K562 (cell line): ENCODE measurements at regions not wholly inside any gene's neighbourhood (a gene's known extent, or its start where the extent isn't known, plus 50 kb on each side); places are given as distances from the start of the nearest gene placed in this dataset.
"Not testable (repeated sequence)": the region's sequence is repeated elsewhere in the genome, so short reads cannot be mapped to it uniquely, and the experiment has no call there.

Source experiments
- BRD9 ChIP-seq: fragments of 450-650 bp; IDR thresholded peaks from 2 replicates; pipeline ENCODE4 v1.6.1; 2018; ENCODE audit warnings: low read depth; ENCODE audit not compliant: partially characterized antibody
- CREB1 ChIP-seq, 2 experiments: sonication (generic) in 1 of 2; formaldehyde crosslinking in 1 of 2; IDR thresholded peaks; 2 replicates each; pipeline versions ENCODE4 v1.6.1 to v1.8.0; 2012 to 2022; ENCODE audit warnings: inconsistent platforms in 1 of 2, mild to moderate bottlenecking in 1 of 2, missing genetic modification reagents in 1 of 2, moderate library complexity in 1 of 2
- CXXC5 ChIP-seq: fragments of 250-450 bp; sonication (Bioruptor Pico); IDR thresholded peaks from 2 replicates; pipeline ENCODE4 v1.8.0; 2022; ENCODE audit warnings: inconsistent platforms, mild to moderate bottlenecking, moderate library complexity
- DIDO1 ChIP-seq: fragments of 450-650 bp; IDR thresholded peaks from 2 replicates; pipeline ENCODE4 v1.6.1; 2016; ENCODE audit warnings: low read depth, missing biosample characterization, missing genetic modification characterization
- GTF2E2 ChIP-seq: fragments of 200-800 bp; sonication (Bioruptor generic); IDR thresholded peaks from 2 replicates; pipeline ENCODE4 v1.6.1; 2016; ENCODE audit warnings: missing genetic modification characterization, missing compliant biosample characterization
- GTF2F1 ChIP-seq: IDR thresholded peaks from 2 replicates; pipeline ENCODE4 v1.6.1; 2011; ENCODE audit warnings: low read depth, low read length, improper control_type of control experiment
- HDAC3 ChIP-seq: fragments of 450-650 bp; IDR thresholded peaks from 2 replicates; pipeline ENCODE4 v1.6.1; 2018; ENCODE audit warnings: borderline replicate concordance, mild to moderate bottlenecking, moderate library complexity; ENCODE audit not compliant: partially characterized antibody
- KDM4B ChIP-seq, 2 experiments: fragments of 450-650 bp in 1 of 2; sonication (generic) in 1 of 2; IDR thresholded peaks; 2 replicates each; pipeline ENCODE4 v1.6.1; 2016 to 2017; ENCODE audit warnings: borderline replicate concordance in 2 of 2, antibody characterized with exemption in 1 of 2, low read depth in 1 of 2, mild to moderate bottlenecking in 1 of 2
- LEF1 ChIP-seq: fragments of 450-650 bp; IDR thresholded peaks from 2 replicates; pipeline ENCODE4 v1.6.1; 2016; ENCODE audit warnings: mild to moderate bottlenecking
- ZNF41 ChIP-seq: fragments of 250-450 bp; sonication (Bioruptor Pico); conservative IDR thresholded peaks from 2 replicates; pipeline ENCODE4 v1.4.0; 2020; ENCODE audit warnings: mild to moderate bottlenecking
- TF ChIP-seq, protein P1 (sequence below): fragments of 450-650 bp; IDR thresholded peaks from 2 replicates; pipeline ENCODE4 v1.6.1; 2018; ENCODE audit not compliant: partially characterized antibody
- TF ChIP-seq, protein P2 (sequence below): fragments of 450-650 bp; IDR thresholded peaks from 2 replicates; pipeline ENCODE4 v1.6.1; 2016
- TF ChIP-seq, protein P3 (sequence below), 2 experiments: fragments of 450-650 bp in 1 of 2; sonication (generic) in 1 of 2; formaldehyde crosslinking in 1 of 2; IDR thresholded peaks; 2 replicates each; pipeline versions ENCODE4 v1.7.1 to v1.9.0; 2016 to 2022; ENCODE audit warnings: inconsistent platforms in 1 of 2, mild to moderate bottlenecking in 1 of 2, missing genetic modification reagents in 1 of 2

DNA sequence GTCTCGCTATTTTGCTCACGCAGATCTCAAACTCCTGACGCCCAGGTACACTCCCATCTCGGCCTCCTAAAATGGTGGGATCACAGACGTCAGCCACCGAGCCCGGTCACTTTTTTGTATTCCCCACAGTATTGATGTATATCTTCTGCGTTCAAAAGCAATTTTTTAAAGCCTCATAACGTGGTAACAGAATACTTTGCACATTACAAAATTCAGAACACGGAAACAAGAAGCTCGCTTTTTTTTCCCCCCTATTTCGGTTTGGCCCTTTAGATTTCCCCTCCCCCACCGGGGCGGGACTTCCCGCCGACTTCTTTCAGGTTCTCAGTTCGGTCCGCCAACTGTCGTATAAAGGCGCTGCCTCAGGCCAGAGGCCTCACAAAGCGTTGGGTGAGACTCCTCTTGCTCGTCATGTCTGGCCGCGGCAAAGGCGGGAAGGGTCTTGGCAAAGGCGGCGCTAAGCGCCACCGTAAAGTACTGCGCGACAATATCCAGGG lies 88.4 kb downstream of the OR2B2 start (continued):
- TF ChIP-seq, protein P1, sequence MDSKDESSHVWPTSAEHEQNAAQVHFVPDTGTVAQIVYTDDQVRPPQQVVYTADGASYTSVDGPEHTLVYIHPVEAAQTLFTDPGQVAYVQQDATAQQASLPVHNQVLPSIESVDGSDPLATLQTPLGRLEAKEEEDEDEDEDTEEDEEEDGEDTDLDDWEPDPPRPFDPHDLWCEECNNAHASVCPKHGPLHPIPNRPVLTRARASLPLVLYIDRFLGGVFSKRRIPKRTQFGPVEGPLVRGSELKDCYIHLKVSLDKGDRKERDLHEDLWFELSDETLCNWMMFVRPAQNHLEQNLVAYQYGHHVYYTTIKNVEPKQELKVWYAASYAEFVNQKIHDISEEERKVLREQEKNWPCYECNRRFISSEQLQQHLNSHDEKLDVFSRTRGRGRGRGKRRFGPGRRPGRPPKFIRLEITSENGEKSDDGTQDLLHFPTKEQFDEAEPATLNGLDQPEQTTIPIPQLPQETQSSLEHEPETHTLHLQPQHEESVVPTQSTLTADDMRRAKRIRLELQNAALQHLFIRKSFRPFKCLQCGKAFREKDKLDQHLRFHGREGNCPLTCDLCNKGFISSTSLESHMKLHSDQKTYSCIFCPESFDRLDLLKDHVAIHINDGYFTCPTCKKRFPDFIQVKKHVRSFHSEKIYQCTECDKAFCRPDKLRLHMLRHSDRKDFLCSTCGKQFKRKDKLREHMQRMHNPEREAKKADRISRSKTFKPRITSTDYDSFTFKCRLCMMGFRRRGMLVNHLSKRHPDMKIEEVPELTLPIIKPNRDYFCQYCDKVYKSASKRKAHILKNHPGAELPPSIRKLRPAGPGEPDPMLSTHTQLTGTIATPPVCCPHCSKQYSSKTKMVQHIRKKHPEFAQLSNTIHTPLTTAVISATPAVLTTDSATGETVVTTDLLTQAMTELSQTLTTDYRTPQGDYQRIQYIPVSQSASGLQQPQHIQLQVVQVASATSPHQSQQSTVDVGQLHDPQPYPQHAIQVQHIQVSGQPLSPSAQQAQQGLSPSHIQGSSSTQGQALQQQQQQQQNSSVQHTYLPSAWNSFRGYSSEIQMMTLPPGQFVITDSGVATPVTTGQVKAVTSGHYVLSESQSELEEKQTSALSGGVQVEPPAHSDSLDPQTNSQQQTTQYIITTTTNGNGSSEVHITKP: peak; percentile 99
- TF ChIP-seq, protein P2, sequence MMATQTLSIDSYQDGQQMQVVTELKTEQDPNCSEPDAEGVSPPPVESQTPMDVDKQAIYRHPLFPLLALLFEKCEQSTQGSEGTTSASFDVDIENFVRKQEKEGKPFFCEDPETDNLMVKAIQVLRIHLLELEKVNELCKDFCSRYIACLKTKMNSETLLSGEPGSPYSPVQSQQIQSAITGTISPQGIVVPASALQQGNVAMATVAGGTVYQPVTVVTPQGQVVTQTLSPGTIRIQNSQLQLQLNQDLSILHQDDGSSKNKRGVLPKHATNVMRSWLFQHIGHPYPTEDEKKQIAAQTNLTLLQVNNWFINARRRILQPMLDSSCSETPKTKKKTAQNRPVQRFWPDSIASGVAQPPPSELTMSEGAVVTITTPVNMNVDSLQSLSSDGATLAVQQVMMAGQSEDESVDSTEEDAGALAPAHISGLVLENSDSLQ: peak; percentile 33; the same call in 1 of the 2 replicates
- peak in 1 of 2 experiments; percentile 64; a peak in 2 of 4 replicates for TF ChIP-seq KDM4B (IDR thresholded peaks at IDR 0.05; ENCODE audit: borderline replicate concordance in 2 of 2, low read depth in 1 of 2)
- peak; percentile 96; the same call in 1 of the 2 replicates for TF ChIP-seq GTF2E2 (tag)
- TF ChIP-seq LEF1: peak; percentile 44; the same call in 1 of the 2 replicates
- not testable (repeated sequence) for TF ChIP-seq CREB1 (IDR thresholded peaks at IDR 0.05)
- peak; percentile 24; the same call in 1 of the 2 replicates for TF ChIP-seq CREB1 (CRISPR knock-in tag; IDR thresholded peaks at IDR 0.05)
- TF ChIP-seq BRD9: peak; percentile 90
- peak; percentile 70; the same call in 1 of the 2 replicates for TF ChIP-seq GTF2F1
- 0 out of 2 replicates have a peak, but pooled peaks have one; percentile 27 for TF ChIP-seq ZNF41
- TF ChIP-seq, protein P3, sequence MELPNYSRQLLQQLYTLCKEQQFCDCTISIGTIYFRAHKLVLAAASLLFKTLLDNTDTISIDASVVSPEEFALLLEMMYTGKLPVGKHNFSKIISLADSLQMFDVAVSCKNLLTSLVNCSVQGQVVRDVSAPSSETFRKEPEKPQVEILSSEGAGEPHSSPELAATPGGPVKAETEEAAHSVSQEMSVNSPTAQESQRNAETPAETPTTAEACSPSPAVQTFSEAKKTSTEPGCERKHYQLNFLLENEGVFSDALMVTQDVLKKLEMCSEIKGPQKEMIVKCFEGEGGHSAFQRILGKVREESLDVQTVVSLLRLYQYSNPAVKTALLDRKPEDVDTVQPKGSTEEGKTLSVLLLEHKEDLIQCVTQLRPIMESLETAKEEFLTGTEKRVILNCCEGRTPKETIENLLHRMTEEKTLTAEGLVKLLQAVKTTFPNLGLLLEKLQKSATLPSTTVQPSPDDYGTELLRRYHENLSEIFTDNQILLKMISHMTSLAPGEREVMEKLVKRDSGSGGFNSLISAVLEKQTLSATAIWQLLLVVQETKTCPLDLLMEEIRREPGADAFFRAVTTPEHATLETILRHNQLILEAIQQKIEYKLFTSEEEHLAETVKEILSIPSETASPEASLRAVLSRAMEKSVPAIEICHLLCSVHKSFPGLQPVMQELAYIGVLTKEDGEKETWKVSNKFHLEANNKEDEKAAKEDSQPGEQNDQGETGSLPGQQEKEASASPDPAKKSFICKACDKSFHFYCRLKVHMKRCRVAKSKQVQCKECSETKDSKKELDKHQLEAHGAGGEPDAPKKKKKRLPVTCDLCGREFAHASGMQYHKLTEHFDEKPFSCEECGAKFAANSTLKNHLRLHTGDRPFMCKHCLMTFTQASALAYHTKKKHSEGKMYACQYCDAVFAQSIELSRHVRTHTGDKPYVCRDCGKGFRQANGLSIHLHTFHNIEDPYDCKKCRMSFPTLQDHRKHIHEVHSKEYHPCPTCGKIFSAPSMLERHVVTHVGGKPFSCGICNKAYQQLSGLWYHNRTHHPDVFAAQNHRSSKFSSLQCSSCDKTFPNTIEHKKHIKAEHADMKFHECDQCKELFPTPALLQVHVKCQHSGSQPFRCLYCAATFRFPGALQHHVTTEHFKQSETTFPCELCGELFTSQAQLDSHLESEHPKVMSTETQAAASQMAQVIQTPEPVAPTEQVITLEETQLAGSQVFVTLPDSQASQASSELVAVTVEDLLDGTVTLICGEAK (IDR thresholded peaks at IDR 0.05): peak; percentile 69
- TF ChIP-seq, protein P3 (CRISPR knock-in tag; IDR thresholded peaks at IDR 0.05): not testable (repeated sequence)
- peak; percentile 46 for TF ChIP-seq HDAC3
- TF ChIP-seq DIDO1 (tag): 0 out of 2 replicates have a peak, but pooled peaks have one; percentile 23
- TF ChIP-seq CXXC5 (CRISPR knock-in tag): peak; percentile 75
